Astrocyte (in vitro differentiated cells and primary cell): ENCODE measurements at regions not wholly inside any gene's neighbourhood (a gene's known extent, or its start where the extent isn't known, plus 50 kb on each side); places are given as distances from the start of the nearest gene placed in this dataset.
"Not testable (repeated sequence)": the region's sequence is repeated elsewhere in the genome, so short reads cannot be mapped to it uniquely, and the experiment has no call there.

Source experiments
- DNase-seq: peaks from one replicate; pipeline ENCODE4 v3.0.0-alpha.2; 2010; ENCODE audit warnings: low read depth
- FAIRE-seq: peaks from 2 replicates; lab custom pipeline; 2011; peaks lifted over from hg19 to GRCh38; lab: Jason Lieb, UNC
- H2AFZ ChIP-seq: 2 replicates; pipeline ENCODE4 v1.6.0; 2012; ENCODE audit warnings: low read depth, low read length, inconsistent platforms
- H3K27ac ChIP-seq: 2 replicates; pipeline ENCODE4 v1.5.1; 2011; ENCODE audit warnings: low read depth, low read length, inconsistent platforms
- H3K27me3 ChIP-seq: 2 replicates; pipeline ENCODE4 v1.6.0; 2011; ENCODE audit warnings: low read length, inconsistent platforms; ENCODE audit not compliant: insufficient read depth
- H3K36me3 ChIP-seq: 2 replicates; pipeline ENCODE4 v1.5.1; 2011; ENCODE audit warnings: low read length, inconsistent platforms; ENCODE audit not compliant: insufficient read depth
- H3K4me1 ChIP-seq: 2 replicates; pipeline ENCODE4 v1.5.1; 2011; ENCODE audit warnings: low read length, inconsistent platforms; ENCODE audit not compliant: insufficient read depth
- H3K4me2 ChIP-seq: 2 replicates; pipeline ENCODE4 v1.6.0; 2012; ENCODE audit warnings: low read length, inconsistent platforms
- H3K4me3 ChIP-seq: 2 replicates; pipeline ENCODE4 v1.5.1; 2011; ENCODE audit warnings: low read depth, mild to moderate bottlenecking, low read length, inconsistent platforms; ENCODE audit not compliant: insufficient read depth
- H3K79me2 ChIP-seq: 2 replicates; pipeline ENCODE4 v1.6.0; 2012; ENCODE audit warnings: mild to moderate bottlenecking, low read length, inconsistent platforms; ENCODE audit not compliant: insufficient read depth
- H3K9ac ChIP-seq: 2 replicates; pipeline ENCODE4 v1.6.0; 2012; ENCODE audit warnings: mild to moderate bottlenecking, low read length, inconsistent platforms
- H3K9me3 ChIP-seq: 2 replicates; pipeline ENCODE4 v1.5.1; 2012; ENCODE audit warnings: low read depth, mild to moderate bottlenecking, low read length, inconsistent platforms; ENCODE audit not compliant: insufficient read depth
- H4K20me1 ChIP-seq: 2 replicates; pipeline ENCODE4 v1.6.0; 2012; ENCODE audit warnings: low read length, inconsistent platforms; ENCODE audit not compliant: insufficient read depth
- H3K27ac Mint-ChIP-seq: one replicate; pipeline ENCODE4 v1.8.0; 2021; ENCODE audit warnings: mild to moderate bottlenecking, mixed read lengths; ENCODE audit not compliant: unreplicated experiment
- H3K27me3 Mint-ChIP-seq: one replicate; pipeline ENCODE4 v1.8.0; 2021; ENCODE audit warnings: low read depth, mixed read lengths; ENCODE audit not compliant: unreplicated experiment
- H3K36me3 Mint-ChIP-seq: one replicate; pipeline ENCODE4 v1.8.0; 2021; ENCODE audit warnings: low read depth, mixed read lengths; ENCODE audit not compliant: unreplicated experiment
- H3K4me1 Mint-ChIP-seq: one replicate; pipeline ENCODE4 v1.8.0; 2021; ENCODE audit warnings: low read depth, mixed read lengths; ENCODE audit not compliant: unreplicated experiment
- H3K4me3 Mint-ChIP-seq: one replicate; pipeline ENCODE4 v1.8.0; 2021; ENCODE audit warnings: mild to moderate bottlenecking, moderate library complexity, mixed read lengths; ENCODE audit not compliant: unreplicated experiment
- H3K9me3 Mint-ChIP-seq: one replicate; pipeline ENCODE4 v1.8.0; 2021; ENCODE audit warnings: mild to moderate bottlenecking, mixed read lengths; ENCODE audit not compliant: unreplicated experiment
- EZH2 ChIP-seq: IDR thresholded peaks from 2 replicates; pipeline ENCODE4 v1.6.1; 2012; ENCODE audit warnings: mild to moderate bottlenecking, low read length, inconsistent platforms; ENCODE audit not compliant: insufficient read depth
- TF ChIP-seq, protein P1 (sequence below): IDR thresholded peaks from 2 replicates; pipeline ENCODE4 v1.5.1; 2011; ENCODE audit warnings: low read depth, mild to moderate bottlenecking, inconsistent platforms, low read length, moderate library complexity; ENCODE audit not compliant: insufficient read depth

DNA sequence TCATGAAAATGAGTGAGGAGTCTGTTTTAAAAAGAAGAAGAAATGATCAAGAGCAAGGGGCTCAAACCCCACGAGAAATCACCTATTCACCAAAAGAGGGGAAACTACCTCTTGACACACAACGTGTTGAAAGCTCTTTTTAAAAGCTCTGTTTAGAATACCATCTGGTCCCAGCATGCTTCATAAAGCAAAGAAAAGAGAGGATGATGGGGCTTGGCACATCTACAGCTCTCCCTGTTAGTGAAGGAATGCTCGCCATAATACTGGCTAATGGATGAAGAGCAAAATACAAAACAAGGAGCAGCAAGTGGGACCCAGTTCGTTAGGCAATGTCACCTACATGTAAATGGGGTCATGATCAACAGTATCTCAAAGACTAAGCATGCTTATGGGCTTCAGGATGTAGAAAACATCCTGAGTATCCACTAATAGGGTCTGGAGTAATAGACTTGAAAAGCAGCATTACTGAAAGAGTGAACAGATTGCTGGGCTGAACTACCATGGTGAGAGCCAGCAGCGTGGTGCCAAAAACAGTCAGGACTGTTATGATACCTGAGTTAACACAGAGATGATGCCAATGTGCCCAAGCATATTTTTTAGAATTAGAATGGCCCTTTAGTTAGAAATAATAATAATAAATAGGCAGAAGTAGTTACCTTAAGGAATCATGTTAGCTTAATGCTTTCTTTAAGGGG lies 159.7 kb upstream of the POU1F1 start:
- Mint-ChIP-seq H3K27ac (no peak overlapping the region), H3K4me3 (no peak overlapping the region), H3K4me1 (peaks cover 31% of the 10 kb centered on the region), H3K27me3 (no peaks in the 10 kb centered on the region), H3K36me3 (no peaks in the 10 kb centered on the region), H3K9me3 (no peaks in the 10 kb centered on the region)
- Histone ChIP-seq H3K4me3 (no peak overlapping the region), H3K79me2 (no peaks in the 10 kb centered on the region), H3K9me3 (no peaks in the 10 kb centered on the region), H3K4me1 (peaks cover 11% of the 10 kb centered on the region), H2AFZ (no peak overlapping the region), H3K9ac (no peak overlapping the region), H3K27me3 (no peaks in the 10 kb centered on the region), H3K4me2 (no peak overlapping the region), H4K20me1 (no peaks in the 10 kb centered on the region), H3K27ac (no peak overlapping the region), H3K36me3 (no peaks in the 10 kb centered on the region)
- FAIRE-seq (no peak), DNase-seq (peak; percentile 12)
- TF ChIP-seq, protein P1, sequence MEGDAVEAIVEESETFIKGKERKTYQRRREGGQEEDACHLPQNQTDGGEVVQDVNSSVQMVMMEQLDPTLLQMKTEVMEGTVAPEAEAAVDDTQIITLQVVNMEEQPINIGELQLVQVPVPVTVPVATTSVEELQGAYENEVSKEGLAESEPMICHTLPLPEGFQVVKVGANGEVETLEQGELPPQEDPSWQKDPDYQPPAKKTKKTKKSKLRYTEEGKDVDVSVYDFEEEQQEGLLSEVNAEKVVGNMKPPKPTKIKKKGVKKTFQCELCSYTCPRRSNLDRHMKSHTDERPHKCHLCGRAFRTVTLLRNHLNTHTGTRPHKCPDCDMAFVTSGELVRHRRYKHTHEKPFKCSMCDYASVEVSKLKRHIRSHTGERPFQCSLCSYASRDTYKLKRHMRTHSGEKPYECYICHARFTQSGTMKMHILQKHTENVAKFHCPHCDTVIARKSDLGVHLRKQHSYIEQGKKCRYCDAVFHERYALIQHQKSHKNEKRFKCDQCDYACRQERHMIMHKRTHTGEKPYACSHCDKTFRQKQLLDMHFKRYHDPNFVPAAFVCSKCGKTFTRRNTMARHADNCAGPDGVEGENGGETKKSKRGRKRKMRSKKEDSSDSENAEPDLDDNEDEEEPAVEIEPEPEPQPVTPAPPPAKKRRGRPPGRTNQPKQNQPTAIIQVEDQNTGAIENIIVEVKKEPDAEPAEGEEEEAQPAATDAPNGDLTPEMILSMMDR: no peak
- TF ChIP-seq EZH2: no peak

DNA sequence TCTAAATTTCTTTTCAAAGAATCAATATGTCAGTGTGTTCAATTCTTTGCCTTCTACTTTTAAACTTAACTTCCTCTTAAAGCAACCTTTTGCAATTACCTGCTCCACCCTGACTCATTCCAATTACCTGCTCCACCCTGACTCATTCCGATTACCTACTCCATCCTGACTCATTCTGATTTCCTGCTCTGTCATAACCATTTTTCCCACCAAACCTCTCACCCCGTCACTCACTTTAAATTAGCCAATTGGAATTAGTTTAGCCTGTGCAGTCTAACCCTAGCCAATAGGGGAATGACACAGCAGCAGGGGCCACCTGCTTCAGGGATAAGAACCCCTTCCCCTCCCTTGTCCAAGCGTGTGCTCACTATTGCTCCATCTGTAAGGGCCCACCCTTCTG lies 157.1 kb upstream of the POU1F1 start:
- not testable (repeated sequence) for FAIRE-seq, H3K27ac ChIP-seq
- peaks cover 21% of the 10 kb centered on the region for H3K4me1 Mint-ChIP-seq

DNA sequence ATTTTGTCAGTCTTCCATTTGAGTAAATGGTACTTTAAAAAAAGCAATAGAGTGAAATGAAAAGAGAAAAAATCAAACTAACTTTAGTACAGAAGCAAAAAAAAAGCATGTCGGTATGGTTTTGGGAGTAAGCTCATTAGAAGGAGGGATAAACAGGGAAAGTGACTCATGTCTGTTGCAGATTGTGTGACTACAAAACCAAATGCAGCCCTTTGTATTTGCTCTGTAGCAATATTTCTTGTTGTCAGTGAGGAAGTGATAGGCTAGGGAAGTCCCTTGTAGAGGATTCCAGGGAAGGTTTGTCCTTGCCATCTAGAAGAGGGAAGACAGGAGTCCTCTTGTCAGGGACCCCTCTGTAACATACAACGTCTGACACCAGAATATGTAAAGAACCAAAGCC lies 150.5 kb upstream of the POU1F1 start:
- Histone ChIP-seq H3K27me3 (no peaks in the 10 kb centered on the region), H3K4me3 (no peak overlapping the region), H2AFZ (no peak overlapping the region), H3K9me3 (no peaks in the 10 kb centered on the region), H3K4me1 (no peaks in the 10 kb centered on the region), H3K79me2 (no peaks in the 10 kb centered on the region), H4K20me1 (no peaks in the 10 kb centered on the region), H3K4me2 (no peak overlapping the region), H3K36me3 (no peaks in the 10 kb centered on the region), H3K9ac (no peak overlapping the region), H3K27ac (no peak overlapping the region)
- DNase-seq (peak; percentile 73), FAIRE-seq (no peak)
- Mint-ChIP-seq H3K27me3 (no peaks in the 10 kb centered on the region), H3K27ac (no peak overlapping the region), H3K4me3 (no peak overlapping the region), H3K4me1 (no peaks in the 10 kb centered on the region), H3K9me3 (no peaks in the 10 kb centered on the region), H3K36me3 (peaks cover 2% of the 10 kb centered on the region)
- TF ChIP-seq, protein P1: no peak
- TF ChIP-seq EZH2: no peak

More for the DNA sequence above, 157.1 kb upstream of the POU1F1 start:
- not testable (repeated sequence) for H3K79me2 ChIP-seq, H3K27ac Mint-ChIP-seq, DNase-seq, H3K36me3 Mint-ChIP-seq, H3K4me2 ChIP-seq, H2AFZ ChIP-seq, H3K9me3 Mint-ChIP-seq, H3K9ac ChIP-seq, H3K4me3 Mint-ChIP-seq, H3K4me3 ChIP-seq, H3K27me3 ChIP-seq, H3K9me3 ChIP-seq, H4K20me1 ChIP-seq, H3K27me3 Mint-ChIP-seq, H3K36me3 ChIP-seq
- peaks cover 11% of the 10 kb centered on the region for H3K4me1 ChIP-seq
